GM21526 (cell line): ENCODE measurements at regions not wholly inside any gene's neighbourhood (a gene's known extent, or its start where the extent isn't known, plus 50 kb on each side); places are given as distances from the start of the nearest gene placed in this dataset.

ENCODE experiments used
- ATAC-seq: cut with Tn5 transposase; IDR thresholded peaks from one replicate; pipeline ENCODE4 v1.9.1; 2021; ENCODE audit warnings: moderate library complexity; ENCODE audit not compliant: unreplicated experiment, low FRiP score

DNA sequence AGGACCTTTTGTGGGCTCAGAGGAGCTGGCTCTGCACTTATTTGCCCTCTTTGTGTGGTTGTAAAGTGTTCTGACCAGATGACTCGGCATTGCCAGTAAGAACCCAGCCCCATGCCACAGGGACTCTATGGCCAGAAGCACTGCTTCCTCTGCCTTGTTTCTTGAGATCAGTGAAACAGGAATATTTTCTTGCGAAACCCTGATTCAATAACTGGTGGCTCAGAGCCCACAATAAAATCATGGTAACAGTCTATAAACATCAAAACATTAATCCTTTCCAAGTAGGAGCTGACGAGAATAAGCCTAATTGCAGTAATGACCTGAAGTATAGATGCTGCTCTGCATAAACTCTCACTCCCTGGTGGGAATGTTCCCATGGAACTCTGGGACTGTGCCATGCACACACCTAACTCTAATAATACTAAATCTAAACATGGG lies 344.3 kb downstream of the ZNF608 start:
- ATAC-seq, result no peak

DNA sequence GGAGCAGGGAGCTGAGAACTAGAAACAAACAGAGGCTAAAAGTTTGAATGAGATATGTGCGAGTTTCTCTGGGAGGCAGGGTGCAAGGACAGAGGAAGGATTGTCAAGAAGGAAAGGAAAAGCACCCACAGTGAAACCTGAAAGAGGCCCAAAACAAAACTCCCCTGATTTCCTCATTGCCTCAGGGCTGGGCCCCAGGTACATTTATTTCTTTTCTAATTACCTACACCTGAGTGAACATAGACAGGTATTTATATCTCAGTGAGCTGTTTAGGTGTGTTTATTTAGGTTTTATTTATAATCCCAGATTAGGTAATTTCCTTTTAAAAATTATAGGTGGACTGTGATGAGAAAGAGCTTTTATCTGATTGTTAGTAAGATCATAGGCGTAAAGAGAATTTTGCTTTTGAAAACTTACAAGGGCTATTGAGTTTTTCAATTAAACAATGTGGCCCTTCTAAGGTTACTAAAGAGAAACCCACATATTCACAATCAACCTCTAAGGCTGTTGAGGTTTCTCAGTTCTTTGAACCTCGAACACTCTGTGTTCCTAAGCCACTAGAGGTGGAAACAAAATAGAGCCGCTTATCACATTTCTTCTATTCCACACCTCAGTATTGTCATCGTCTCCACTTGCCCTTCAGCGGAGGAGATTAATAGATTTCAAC lies 344.8 kb downstream of the ZNF608 start:
- no peak for ATAC-seq

DNA sequence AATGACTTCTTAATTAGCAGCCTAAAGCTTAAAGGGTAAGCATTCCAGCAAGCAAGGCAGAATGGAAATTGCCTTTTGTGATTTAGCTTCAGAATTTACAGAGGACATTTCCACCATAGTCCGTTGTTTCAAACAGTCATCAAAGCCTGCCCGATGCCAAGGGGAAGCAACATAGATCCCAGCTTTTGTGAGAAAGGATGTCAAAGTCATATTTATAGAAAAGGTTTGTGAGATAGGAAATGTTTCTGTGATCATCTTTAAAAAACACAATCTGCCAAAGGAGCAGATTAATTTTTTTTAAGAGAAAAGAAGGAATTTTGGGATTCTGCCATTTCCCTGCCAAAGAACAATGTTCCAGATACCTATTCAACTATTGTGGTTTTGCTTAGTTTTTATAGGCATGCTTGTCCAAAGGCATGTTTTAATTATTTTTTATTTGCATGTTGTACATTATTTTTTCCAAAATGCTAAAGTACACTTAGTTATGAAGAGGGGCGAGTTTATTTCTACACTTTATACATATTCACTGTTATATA lies 346.9 kb downstream of the ZNF608 start:
- ATAC-seq, result no peak

- no peak for ATAC-seq
Measured at GRCh38 chr5:124398460-124398859, 348.0 kb downstream of the ZNF608 start.

DNA sequence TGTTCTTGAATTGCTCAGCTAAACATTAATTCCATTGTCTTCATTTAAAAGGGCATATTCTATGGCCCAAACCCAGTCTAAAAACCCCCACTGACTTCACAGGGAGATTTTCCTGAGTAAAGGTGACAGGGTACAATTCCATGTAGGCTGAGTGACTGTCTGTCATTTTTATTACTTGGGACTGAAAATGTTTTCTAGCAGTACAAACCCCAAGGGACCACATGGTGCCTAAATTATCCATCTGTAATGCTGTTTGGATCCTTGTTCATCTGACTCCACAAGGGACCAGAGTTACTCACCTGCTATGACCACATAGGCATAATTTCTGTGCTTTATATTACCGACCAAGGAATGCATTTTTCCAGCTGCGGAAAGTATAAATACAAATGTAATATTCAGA lies 349.1 kb downstream of the ZNF608 start:
- ATAC-seq, result no peak

DNA sequence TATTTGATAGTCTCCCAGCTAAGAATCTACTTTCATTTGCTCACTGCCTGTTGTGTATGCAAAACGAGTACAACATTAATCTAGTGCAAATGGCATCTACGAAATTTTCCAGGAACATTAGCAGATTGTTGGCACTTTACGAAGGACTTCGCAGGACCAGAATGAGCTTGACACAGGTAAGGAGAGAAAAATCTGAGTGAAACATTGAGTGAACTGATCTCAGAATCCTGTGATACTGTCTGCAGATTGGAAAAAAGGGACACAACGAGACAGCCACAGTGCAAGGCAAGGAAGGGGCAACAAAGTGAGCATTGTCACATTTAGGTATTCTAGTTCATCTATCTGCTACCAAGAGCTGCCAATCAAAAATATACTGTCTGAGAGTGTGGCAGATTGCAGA lies 350.5 kb downstream of the ZNF608 start:
- no peak for ATAC-seq

- no peak for ATAC-seq
Measured at GRCh38 chr5:124395287-124395686, 351.2 kb downstream of the ZNF608 start.

DNA sequence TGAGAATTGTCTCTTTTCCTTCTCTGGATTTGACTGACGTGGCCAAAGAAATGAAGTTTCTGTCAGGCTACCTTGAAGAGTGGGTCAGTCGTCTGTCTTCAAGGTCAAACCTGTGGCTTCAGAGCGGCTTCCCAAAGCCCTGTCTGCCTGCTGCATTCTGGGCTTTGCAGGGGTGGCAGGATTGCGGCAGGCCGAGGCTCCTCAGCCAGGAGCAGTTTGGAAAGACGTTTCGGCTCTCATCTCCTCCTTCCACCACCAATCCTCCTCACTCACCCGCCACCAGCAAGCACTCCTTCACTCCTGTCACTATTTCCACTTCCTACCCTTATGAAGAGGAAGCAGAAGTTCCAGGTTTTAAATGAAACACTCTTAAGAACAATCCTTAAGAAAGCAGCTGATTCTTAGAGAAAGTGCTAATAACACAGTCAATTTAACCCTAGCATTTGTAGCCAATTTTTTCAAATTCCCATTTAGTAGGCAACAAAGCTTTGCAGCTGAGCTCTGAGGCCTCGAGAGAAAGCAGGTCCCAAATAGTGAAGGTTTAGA lies 351.7 kb downstream of the ZNF608 start:
- ATAC-seq, result no peak

DNA sequence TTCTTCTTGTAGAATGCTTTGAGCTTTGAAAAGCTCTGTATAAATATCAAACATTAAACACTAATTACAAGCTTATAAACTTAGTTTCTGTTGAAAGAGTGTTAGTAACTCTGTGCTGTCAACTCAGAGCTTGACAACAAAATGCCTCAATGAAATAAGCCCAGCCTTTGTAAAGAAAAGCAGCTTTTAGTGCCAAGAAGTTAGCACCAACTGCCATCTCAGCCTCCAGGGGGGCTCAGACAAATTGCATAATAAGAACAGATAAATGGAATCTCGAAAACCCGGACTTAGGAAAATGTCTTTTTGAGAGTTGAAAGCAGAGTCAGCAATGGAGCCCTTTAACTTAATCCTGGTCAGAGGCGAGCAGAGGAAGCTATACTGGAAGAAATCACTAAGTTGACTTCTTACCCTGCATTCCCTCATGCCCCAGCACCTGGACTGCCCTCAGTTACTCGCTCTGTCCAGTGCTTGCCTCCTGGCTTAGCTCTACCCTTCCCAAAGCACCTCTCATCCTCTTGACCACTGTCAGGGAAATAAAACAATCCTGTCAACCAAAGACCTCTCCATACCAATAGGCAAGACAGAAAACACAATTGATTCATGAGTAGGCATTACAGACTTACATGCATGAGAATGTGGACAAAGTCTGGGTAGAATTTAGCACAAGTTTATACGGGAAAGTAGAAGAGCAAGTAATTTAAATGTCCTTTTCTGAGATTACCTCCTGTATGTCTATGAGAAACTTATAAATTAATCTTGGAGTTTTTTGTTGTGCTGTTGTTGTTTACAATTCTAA lies 352.7 kb downstream of the ZNF608 start:
- no peak for ATAC-seq

DNA sequence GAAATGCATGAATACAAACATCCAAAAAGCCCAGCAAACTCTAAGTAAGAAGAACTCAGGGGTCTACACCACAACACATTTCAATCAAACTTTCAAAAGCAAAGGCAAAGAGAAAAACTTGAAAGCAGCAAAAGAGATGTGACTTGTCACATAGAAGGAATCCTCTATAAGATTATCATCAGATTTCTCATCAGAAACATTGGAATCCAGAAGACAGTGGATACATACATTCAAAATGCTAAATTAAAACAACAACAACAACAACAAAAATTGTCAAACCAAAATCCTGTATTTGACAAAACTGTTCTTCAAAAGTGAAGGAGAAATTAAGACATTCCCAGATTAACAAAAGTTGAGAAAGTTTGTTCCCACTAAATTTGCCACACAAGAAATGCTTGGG lies 362.7 kb downstream of the ZNF608 start:
- ATAC-seq, result no peak

- no peak for ATAC-seq
Measured at GRCh38 chr5:124377386-124377785, 369.1 kb downstream of the ZNF608 start.

DNA sequence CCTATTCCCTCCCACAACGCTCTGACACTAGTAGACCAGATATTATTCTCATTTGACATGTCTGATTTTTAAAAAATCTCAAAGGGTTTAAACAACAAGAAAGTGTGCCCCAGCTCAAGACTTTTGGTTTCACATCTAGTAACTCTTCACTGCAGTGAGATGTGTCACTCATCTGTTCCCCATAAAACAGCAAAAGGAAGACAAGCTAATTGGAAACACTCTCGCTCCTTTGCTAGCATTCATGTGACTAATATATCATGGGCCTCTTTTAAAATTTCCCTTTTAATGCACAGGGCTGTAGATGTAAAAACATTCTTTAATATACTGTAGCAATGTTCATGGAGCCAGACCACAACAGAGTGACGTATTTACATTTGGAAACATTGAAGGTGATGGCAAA lies 372.6 kb downstream of the ZNF608 start:
- ATAC-seq, result no peak

GRCh38 chr5:124372457-124372856 lies 374.0 kb downstream of the ZNF608 start:
- no peak for ATAC-seq

- ATAC-seq, result no peak
Measured at GRCh38 chr5:124371111-124371706, 375.2 kb downstream of the ZNF608 start.

DNA sequence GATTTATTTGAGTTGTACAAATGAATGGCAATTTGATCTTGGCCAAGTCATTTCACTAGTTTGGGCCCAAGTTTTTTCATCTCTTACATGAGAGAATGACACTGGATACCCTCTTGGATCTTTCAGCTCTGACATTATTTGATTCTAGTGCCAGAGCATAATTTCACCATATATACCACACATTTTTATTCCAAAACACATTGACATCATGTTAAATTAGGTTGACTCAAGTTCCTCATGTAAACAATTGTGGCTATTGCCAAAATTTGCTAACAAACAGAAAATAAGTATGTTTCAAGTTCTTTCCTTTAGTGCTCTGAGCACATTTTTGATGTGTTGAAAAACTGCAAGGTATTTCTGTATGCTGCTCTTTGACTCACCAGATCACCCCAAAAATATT lies 375.8 kb downstream of the ZNF608 start:
- no peak for ATAC-seq

GRCh38 chr5:124365361-124365801 lies 381.1 kb downstream of the ZNF608 start:
- ATAC-seq, result no peak

- no peak for ATAC-seq
Measured at GRCh38 chr5:124355928-124356327, 390.5 kb downstream of the ZNF608 start.

DNA sequence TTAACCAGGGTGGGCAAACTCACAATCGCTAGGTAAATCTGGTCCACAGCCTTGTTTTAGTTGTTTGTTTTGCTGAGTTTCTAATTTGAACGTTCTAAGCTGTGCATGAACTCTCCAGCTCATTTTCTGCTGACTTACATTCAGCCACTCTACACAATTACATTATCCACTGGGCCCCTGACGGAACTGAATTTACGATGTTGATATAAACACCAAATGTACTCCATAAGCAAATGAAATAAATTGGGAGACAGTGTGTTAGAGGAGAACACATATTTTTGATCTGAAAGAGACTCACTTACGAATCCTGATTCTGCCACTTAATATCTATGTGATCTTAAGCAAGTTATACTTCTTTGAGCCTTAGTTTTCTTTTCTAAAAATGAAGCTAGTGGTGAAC lies 393.4 kb downstream of the ZNF608 start:
- no peak for ATAC-seq

DNA sequence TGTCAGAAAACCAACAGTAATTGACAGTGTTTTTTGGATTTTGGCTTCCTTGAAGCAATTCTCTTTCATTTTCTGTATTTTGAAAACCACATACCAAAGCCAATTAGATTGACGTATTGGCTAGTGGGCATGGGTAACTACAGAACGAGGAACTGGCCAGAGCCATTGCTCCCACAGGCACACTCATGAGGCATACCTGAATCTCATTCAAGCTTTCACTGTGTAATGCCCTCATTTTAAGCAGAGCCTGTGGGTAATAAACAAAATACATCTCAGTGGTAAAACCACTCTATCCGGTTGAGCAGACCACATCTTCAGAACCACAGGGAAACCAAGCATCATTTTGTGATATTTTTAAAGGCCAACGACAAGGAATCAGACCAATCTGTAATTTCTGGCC lies 394.1 kb downstream of the ZNF608 start:
- ATAC-seq, result no peak

DNA sequence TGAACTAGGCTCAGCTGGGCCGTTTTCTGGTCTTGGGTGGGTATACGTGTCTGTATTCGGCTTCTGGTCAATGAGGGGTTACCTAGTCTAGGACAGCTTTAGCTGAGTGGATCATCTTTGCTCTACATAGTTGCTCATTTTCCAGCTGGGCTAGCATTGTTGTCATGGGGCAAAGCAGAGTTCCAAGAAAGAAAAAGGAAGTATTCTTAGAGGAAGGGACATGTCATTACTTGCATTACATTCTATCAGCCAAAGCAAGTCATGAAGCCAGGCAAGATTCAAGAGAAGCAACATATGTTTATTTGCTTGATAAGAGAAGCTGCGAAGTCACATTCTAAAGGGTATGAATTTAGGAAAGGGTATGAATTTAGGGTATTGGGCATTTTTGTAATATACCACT lies 396.5 kb downstream of the ZNF608 start:
- no peak for ATAC-seq

DNA sequence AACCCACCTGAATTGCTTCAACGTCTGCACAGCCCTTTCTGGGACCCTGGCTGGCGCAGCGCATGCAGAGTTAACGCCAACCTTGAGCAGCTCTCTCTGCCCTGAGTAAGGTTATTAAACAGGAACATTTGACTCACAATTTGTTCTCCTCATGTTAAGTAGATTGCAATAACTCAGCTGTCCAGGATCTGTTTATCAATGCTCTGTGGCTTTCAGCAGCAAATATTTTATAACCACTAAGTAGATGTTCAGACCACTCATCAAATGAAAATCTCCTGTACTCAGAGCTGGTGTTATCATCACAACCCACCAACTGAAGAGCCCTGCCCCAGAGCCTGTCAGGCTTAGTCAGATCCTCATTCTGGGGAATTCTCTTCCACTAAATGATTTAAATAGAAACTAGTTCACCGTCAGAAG lies 403.0 kb downstream of the ZNF608 start:
- no peak for ATAC-seq
